OCI-LY3 (cell line): ENCODE measurements at regions not wholly inside any gene's neighbourhood (a gene's known extent, or its start where the extent isn't known, plus 50 kb on each side); places are given as distances from the start of the nearest gene placed in this dataset.

Experiments used
- CTCF ChIP-seq: fragments of 200-600, 300-600 bp; sonication (generic); IDR thresholded peaks from 2 replicates; pipeline ENCODE4 v1.5.1; 2014; ENCODE audit warnings: antibody characterized with exemption, low read length, low read depth
- EZH2phosphoT487 ChIP-seq: fragments of 200-600 bp; shearing (Covaris generic); IDR thresholded peaks from 2 replicates; pipeline ENCODE4 v1.6.1; 2018; ENCODE audit warnings: antibody characterized with exemption, mixed run types, low read depth

GRCh38 chr1:11414926-11415538 lies 63.9 kb upstream of the DISP3 start:
- TF ChIP-seq CTCF, result no peak
- no peak for TF ChIP-seq EZH2phosphoT487
